Kidney epithelial cell (primary cell): ENCODE measurements at regions not wholly inside any gene's neighbourhood (a gene's known extent, or its start where the extent isn't known, plus 50 kb on each side); places are given as distances from the start of the nearest gene placed in this dataset.
A peak's percentile ranks its signal among the peaks of the same experiment; 100 is the strongest.

Source experiments
- DNase-seq: peaks from one replicate; pipeline ENCODE4 v3.0.0-alpha.2; 2010; ENCODE audit warnings: low read depth
- H3K27me3 ChIP-seq: 2 replicates; pipeline ENCODE4 v1.6.0; 2011; ENCODE audit warnings: low read length; ENCODE audit not compliant: control insufficient read depth, insufficient read depth
- H3K36me3 ChIP-seq: 2 replicates; pipeline ENCODE4 v1.5.1; 2011; ENCODE audit warnings: low read length; ENCODE audit not compliant: control insufficient read depth, insufficient read depth
- H3K4me3 ChIP-seq: 2 replicates; pipeline ENCODE4 v1.5.1; 2011; ENCODE audit warnings: low read depth, mild to moderate bottlenecking, control low read depth, low read length
- TF ChIP-seq, protein P1 (sequence below): IDR thresholded peaks from 2 replicates; pipeline ENCODE4 v1.5.1; 2011; ENCODE audit warnings: mild to moderate bottlenecking, moderate library complexity, low read length, control low read depth, inconsistent platforms; ENCODE audit not compliant: insufficient read depth, poor library complexity, severe bottlenecking

GRCh38 chr21:14785679-14786078 is 239.6 kb upstream of the SAMSN1 start:
- H3K4me3 ChIP-seq, result no peak overlapping the region
- no peak for DNase-seq
- H3K27me3 ChIP-seq, result no peaks in the 10 kb centered on the region
- H3K36me3 ChIP-seq, result no peaks in the 10 kb centered on the region
- TF ChIP-seq, protein P1, sequence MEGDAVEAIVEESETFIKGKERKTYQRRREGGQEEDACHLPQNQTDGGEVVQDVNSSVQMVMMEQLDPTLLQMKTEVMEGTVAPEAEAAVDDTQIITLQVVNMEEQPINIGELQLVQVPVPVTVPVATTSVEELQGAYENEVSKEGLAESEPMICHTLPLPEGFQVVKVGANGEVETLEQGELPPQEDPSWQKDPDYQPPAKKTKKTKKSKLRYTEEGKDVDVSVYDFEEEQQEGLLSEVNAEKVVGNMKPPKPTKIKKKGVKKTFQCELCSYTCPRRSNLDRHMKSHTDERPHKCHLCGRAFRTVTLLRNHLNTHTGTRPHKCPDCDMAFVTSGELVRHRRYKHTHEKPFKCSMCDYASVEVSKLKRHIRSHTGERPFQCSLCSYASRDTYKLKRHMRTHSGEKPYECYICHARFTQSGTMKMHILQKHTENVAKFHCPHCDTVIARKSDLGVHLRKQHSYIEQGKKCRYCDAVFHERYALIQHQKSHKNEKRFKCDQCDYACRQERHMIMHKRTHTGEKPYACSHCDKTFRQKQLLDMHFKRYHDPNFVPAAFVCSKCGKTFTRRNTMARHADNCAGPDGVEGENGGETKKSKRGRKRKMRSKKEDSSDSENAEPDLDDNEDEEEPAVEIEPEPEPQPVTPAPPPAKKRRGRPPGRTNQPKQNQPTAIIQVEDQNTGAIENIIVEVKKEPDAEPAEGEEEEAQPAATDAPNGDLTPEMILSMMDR, result no peak

- DNase-seq, result no peak
- TF ChIP-seq, protein P1, result peak; percentile 49
- H3K4me3 ChIP-seq, result no peak overlapping the region
- no peaks in the 10 kb centered on the region for H3K27me3 ChIP-seq
- no peaks in the 10 kb centered on the region for H3K36me3 ChIP-seq
These were observed 227.7 kb upstream of the SAMSN1 start for GRCh38 chr21:14773777-14774345.

DNA sequence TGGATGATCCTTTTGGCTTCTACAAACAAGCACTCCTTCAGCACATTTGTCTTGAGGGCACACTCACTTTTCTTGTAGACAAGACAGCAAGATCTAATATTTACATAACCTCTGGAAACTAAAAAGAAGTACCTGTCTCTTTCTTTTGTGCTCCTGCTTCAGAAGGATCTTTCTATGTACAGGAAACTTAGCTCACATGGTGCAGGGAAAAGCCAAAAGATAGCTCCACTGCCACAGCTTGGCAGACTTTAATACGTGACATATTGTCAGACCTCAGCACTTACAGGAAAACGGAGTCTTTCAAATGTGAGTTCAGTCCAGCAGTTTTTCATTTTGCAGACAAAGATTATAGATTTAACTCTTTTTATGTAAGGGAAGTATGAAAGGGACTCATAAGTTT is 225.5 kb upstream of the SAMSN1 start:
- no peak for DNase-seq
- Histone ChIP-seq H3K36me3 (no peaks in the 10 kb centered on the region), H3K27me3 (no peaks in the 10 kb centered on the region), H3K4me3 (no peak overlapping the region)
- TF ChIP-seq, protein P1, result no peak

DNA sequence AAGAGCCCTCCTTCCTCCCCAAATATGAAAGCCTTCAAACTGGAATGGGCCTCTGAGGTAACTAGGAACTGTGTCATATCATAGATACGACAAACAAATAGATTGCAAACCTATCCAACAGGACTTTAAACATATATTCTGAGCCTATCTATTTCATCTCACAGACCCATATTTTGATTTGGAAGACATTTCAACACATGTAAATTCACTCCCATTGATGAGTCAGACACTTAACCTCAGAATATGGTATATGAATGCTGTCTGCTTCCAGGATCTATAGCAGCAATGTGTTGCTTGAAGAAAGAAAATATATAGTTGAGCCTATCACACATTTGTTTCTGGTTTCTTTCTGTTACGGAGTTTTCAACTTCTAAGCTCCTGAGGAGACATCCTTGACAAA is 221.9 kb upstream of the SAMSN1 start:
- TF ChIP-seq, protein P1, result no peak
- no peaks in the 10 kb centered on the region for H3K27me3 ChIP-seq
- DNase-seq, result no peak
- no peak overlapping the region for H3K4me3 ChIP-seq
- no peaks in the 10 kb centered on the region for H3K36me3 ChIP-seq

GRCh38 chr21:14767192-14767852 is 221.2 kb upstream of the SAMSN1 start:
- no peak for DNase-seq
- TF ChIP-seq, protein P1, result no peak
- no peaks in the 10 kb centered on the region for H3K27me3 ChIP-seq
- H3K36me3 ChIP-seq, result no peaks in the 10 kb centered on the region
- no peak overlapping the region for H3K4me3 ChIP-seq

DNA sequence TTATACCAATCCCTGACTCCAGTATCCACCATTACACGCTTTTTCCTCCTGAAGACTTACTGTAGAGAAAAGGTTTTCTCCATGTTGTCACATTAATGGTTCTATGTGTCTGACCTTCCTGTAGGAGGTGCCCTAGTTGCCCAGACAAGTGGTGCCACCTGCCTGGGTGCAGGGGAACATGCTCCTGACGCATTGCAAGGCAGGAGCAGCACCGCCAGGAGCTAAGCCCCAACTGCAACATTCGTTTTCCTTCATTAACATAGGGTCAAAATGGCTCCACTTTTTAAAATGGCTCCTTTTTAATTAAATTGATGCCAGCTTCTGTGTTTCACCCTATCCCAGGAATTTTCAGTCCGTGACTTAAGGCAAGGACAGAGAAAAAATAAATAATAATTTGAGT is 220.1 kb upstream of the SAMSN1 start:
- H3K27me3 ChIP-seq, result no peaks in the 10 kb centered on the region
- DNase-seq, result no peak
- TF ChIP-seq, protein P1, result no peak
- no peak overlapping the region for H3K4me3 ChIP-seq
- no peaks in the 10 kb centered on the region for H3K36me3 ChIP-seq
